ENCODE measurements at regions not wholly inside any gene's neighbourhood (a gene's known extent, or its start where the extent isn't known, plus 50 kb on each side); places are given as distances from the start of the nearest gene placed in this dataset.

- Histone ChIP-seq H3K27me3 (no peaks in the 10 kb centered on the region), H3K36me3 (no peaks in the 10 kb centered on the region), H3K9me3 (replicated peaks) (no peaks in the 10 kb centered on the region), H3K4me3 (no peak overlapping the region), H3K4me1 (no peaks in the 10 kb centered on the region), H3K27ac (no peak overlapping the region)
- DNase-seq, result no peak
Observed at GRCh38 chr14:98161356-98161755, 1110.6 kb downstream of the BCL11B start.

- no peak overlapping the region for H3K27ac ChIP-seq
- no peak overlapping the region for H3K4me3 ChIP-seq
- H3K36me3 ChIP-seq, result no peaks in the 10 kb centered on the region
- H3K9me3 ChIP-seq (replicated peaks), result no peaks in the 10 kb centered on the region
- no peak for DNase-seq
- no peaks in the 10 kb centered on the region for H3K4me1 ChIP-seq
- H3K27me3 ChIP-seq, result no peaks in the 10 kb centered on the region
Observed at GRCh38 chr14:98162856-98163805, 1108.9 kb downstream of the BCL11B start.

DNA sequence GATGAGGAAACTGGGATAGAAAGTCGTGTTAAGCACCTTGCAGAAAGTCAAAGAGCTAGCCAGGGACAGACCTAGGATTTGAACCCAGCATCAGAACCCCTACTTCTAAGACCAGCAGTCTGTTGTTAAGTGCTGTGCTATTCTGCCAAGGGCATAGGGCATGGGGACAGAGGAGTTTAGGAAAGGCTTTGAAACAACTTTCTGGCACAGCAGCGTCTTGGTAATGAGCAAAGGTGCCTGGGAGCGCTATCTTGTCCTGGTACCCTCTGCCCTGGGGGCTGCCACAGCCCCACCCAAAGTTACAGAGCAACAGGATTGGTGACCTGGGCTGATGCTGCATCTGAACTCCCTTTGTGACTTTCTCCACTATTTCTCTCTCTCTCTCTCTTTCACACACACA, 1108.1 kb downstream of the BCL11B start:
- Histone ChIP-seq H3K4me1 (no peaks in the 10 kb centered on the region), H3K27ac (no peak overlapping the region), H3K4me3 (no peak overlapping the region), H3K9me3 (replicated peaks) (no peaks in the 10 kb centered on the region), H3K27me3 (no peaks in the 10 kb centered on the region), H3K36me3 (no peaks in the 10 kb centered on the region)
- no peak for DNase-seq

DNA sequence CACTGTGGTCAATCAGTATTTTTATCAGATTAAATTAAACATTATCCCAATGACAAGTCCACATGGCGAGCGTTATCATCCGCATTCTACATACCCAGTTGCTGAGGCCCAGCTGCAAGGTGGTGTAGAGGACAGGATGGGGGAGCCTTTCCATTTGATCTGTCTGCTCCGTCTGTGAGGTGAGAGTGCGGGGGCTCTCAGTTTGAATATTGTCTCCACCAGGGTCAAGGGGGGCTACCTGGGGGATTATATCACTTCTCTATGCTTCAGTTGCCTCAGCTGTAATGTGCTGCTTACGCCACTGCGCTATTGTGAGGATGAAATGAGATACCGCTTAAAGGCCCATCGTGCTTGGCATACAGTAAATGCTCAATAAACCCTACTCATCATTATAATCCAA, 1106.0 kb downstream of the BCL11B start:
- Histone ChIP-seq H3K4me3 (no peak overlapping the region), H3K9me3 (replicated peaks) (no peaks in the 10 kb centered on the region), H3K27ac (no peak overlapping the region), H3K27me3 (no peaks in the 10 kb centered on the region), H3K4me1 (no peaks in the 10 kb centered on the region), H3K36me3 (no peaks in the 10 kb centered on the region)
- no peak for DNase-seq

DNA sequence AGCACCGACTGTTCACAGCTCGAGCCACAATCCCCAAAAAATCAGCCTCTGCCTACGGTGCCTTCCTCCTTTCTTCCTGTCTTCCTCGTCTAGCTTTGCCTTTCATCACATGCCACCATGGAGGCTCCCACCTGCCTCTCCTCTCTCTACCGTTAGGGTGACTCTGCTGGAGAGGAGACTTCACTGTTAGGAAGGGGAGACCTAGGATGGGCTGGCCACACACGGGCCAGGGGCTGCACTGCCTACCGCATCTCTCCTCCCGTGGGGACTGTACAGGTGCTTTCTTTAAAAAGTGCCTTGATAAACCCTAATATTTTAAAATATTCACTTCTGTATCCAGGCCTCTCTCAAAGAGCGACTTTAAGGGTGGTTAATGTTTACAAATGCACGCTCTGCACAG, 1104.7 kb downstream of the BCL11B start:
- no peak for DNase-seq
- no peaks in the 10 kb centered on the region for H3K27me3 ChIP-seq
- no peaks in the 10 kb centered on the region for H3K9me3 ChIP-seq (replicated peaks)
- H3K4me3 ChIP-seq, result no peak overlapping the region
- no peaks in the 10 kb centered on the region for H3K4me1 ChIP-seq
- H3K27ac ChIP-seq, result no peak overlapping the region
- H3K36me3 ChIP-seq, result no peaks in the 10 kb centered on the region

DNA sequence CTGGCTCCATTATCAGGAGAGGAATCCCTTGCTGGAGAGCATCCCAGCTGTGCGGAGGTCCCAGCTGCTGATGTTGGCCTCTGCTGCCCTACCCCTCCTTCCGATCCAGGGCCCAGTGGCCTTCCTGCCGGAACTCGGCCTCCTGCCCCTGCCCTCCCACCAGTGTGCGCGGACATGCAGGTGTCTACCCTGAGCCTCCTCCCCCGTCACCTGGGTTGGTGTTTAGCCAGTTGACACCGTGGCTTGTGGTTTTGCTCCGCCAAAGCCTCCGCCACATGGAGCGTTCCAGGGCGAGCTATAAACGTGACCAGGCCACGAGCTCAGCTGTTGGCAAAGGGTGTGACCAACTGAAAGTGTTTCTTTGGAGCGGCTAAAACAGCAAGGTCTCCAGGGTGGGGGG, 1104.3 kb downstream of the BCL11B start:
- H3K36me3 ChIP-seq, result no peaks in the 10 kb centered on the region
- no peaks in the 10 kb centered on the region for H3K4me1 ChIP-seq
- no peak overlapping the region for H3K27ac ChIP-seq
- no peak overlapping the region for H3K4me3 ChIP-seq
- no peaks in the 10 kb centered on the region for H3K9me3 ChIP-seq (replicated peaks)
- H3K27me3 ChIP-seq, result no peaks in the 10 kb centered on the region
- no peak for DNase-seq

DNA sequence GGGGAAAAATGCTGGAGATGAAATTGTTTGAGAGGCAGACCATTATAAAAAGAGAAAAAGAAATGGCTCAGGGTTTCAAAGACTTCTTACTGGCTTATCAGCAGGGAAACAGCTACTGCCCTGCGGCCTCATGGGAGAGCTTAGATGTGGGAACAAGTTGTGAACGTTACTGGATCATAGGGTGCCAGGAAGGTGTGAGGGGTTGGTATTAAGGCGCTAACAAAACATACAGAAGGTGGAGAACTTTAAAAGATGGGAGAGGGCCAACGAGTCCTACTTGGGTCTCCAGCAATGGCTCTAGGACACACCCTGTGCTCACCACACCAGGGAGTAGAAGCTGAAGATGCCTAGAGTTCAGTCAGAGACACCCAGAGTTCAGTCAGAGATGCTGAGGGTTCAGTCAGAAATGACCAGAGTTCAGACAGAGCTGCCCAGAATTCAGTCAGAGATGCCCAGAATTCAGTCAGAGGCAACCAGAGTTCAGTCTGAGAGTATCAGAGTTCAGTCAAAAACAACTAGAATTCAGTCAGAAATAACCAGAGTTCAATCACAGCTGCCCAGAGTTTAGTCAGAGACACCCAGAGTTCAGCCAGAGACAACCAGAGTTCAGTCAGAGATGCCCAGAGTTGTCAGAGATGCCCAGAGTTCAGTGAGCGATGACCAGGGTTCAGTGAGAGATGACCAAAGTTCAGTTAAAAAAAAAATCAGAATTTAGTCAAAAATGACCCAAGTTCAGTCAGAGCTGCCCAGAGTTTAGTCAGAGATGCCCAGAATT, 1103.6 kb downstream of the BCL11B start:
- Histone ChIP-seq H3K4me1 (no peaks in the 10 kb centered on the region), H3K36me3 (no peaks in the 10 kb centered on the region), H3K27ac (no peak overlapping the region), H3K9me3 (replicated peaks) (no peaks in the 10 kb centered on the region), H3K4me3 (no peak overlapping the region), H3K27me3 (no peaks in the 10 kb centered on the region)
- no peak for DNase-seq

DNA sequence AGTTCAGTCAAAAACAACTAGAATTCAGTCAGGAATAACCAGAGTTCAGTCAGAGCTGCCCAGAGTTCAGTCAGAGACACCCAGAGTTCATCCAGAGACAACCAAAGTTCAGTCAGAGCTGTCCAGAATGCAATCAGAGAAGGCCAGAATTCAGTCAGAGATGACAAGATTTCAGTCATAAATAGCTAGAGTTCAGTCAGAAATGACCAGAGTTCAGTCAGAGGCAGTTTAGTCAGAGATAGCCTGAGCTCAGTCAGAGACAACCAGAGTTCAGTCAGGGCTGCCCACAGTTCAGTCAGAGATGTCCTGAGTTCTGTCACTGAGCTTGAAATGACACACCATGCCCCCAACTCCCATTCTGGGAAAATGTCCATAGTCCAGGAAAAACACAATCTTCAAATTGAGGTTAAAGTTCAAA, 1102.8 kb downstream of the BCL11B start:
- Histone ChIP-seq H3K4me1 (no peaks in the 10 kb centered on the region), H3K36me3 (no peaks in the 10 kb centered on the region), H3K9me3 (replicated peaks) (no peaks in the 10 kb centered on the region), H3K27ac (no peak overlapping the region), H3K27me3 (no peaks in the 10 kb centered on the region), H3K4me3 (no peak overlapping the region)
- no peak for DNase-seq

- no peaks in the 10 kb centered on the region for H3K9me3 ChIP-seq (replicated peaks)
- no peak overlapping the region for H3K27ac ChIP-seq
- H3K27me3 ChIP-seq, result no peaks in the 10 kb centered on the region
- H3K36me3 ChIP-seq, result no peaks in the 10 kb centered on the region
- no peaks in the 10 kb centered on the region for H3K4me1 ChIP-seq
- no peak for DNase-seq
- no peak overlapping the region for H3K4me3 ChIP-seq
Observed at GRCh38 chr14:98170575-98170974, 1101.4 kb downstream of the BCL11B start.

DNA sequence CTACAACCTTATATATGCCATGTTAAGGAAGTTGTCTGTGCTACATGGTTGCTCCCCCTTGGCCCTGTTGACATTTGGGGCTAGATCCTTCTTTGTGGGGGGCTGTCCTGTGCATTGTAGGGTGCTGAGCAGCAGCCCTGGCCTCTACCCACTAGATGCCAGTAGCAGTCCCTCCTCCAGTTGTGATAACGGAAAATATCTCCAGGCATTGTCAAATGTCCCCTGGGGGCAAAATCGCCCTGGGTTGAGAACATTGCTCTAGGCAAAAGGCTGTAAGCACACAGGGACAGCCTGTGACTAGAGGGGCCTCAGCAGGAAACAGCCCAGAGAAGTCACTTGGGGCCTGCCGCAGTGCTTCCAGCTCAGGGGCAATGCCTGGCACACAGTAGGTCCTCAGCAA, 1100.3 kb downstream of the BCL11B start:
- Histone ChIP-seq H3K36me3 (no peaks in the 10 kb centered on the region), H3K4me1 (no peaks in the 10 kb centered on the region)

GRCh38 chr14:98172243-98172778, 1099.7 kb downstream of the BCL11B start:
- H3K9me3 ChIP-seq (replicated peaks), result no peaks in the 10 kb centered on the region
- DNase-seq, result no peak
- H3K27me3 ChIP-seq, result no peaks in the 10 kb centered on the region
- no peaks in the 10 kb centered on the region for H3K4me1 ChIP-seq
- no peak overlapping the region for H3K27ac ChIP-seq
- no peak overlapping the region for H3K4me3 ChIP-seq
- no peaks in the 10 kb centered on the region for H3K36me3 ChIP-seq

More for the DNA sequence above, 1100.3 kb downstream of the BCL11B start:
- no peaks in the 10 kb centered on the region for H3K9me3 ChIP-seq (replicated peaks)
- no peaks in the 10 kb centered on the region for H3K27me3 ChIP-seq
- no peak overlapping the region for H3K4me3 ChIP-seq
- H3K27ac ChIP-seq, result no peak overlapping the region
- DNase-seq, result no peak

- H3K9me3 ChIP-seq (replicated peaks), result no peaks in the 10 kb centered on the region
- no peak for DNase-seq
- no peak overlapping the region for H3K27ac ChIP-seq
- H3K4me3 ChIP-seq, result no peak overlapping the region
- no peaks in the 10 kb centered on the region for H3K4me1 ChIP-seq
- no peaks in the 10 kb centered on the region for H3K27me3 ChIP-seq
- H3K36me3 ChIP-seq, result no peaks in the 10 kb centered on the region
Observed at GRCh38 chr14:98173305-98173704, 1098.7 kb downstream of the BCL11B start.

GRCh38 chr14:98174041-98174440, 1098.0 kb downstream of the BCL11B start:
- no peak overlapping the region for H3K27ac ChIP-seq
- H3K27me3 ChIP-seq, result no peaks in the 10 kb centered on the region
- H3K9me3 ChIP-seq (replicated peaks), result no peaks in the 10 kb centered on the region
- no peak overlapping the region for H3K4me3 ChIP-seq
- no peak for DNase-seq
- H3K4me1 ChIP-seq, result no peaks in the 10 kb centered on the region
- H3K36me3 ChIP-seq, result no peaks in the 10 kb centered on the region

- H3K36me3 ChIP-seq, result no peaks in the 10 kb centered on the region
- H3K9me3 ChIP-seq (replicated peaks), result no peaks in the 10 kb centered on the region
- no peaks in the 10 kb centered on the region for H3K4me1 ChIP-seq
- H3K4me3 ChIP-seq, result no peak overlapping the region
- H3K27ac ChIP-seq, result no peak overlapping the region
- no peak for DNase-seq
- no peaks in the 10 kb centered on the region for H3K27me3 ChIP-seq
Observed at GRCh38 chr14:98175436-98175835, 1096.6 kb downstream of the BCL11B start.

DNA sequence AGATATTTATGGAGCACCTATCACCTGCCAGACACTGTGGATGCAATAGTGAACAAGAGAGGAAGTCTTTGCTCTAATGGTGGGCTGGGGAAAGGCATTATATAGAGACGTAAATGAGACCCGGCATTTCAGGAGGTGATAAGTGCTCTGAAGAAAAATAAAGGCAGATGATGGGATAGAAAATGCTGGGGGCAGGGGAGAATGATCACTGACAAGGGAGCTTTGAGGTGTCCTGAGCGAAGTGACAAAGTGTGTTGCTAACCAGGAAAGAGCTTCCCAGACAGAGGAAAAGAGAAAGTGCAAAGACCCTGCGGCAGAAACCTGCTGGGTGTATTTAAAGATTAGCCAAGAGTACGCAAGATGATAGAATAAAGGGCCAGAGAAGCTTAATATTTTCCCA, 1096.1 kb downstream of the BCL11B start:
- H3K4me3 ChIP-seq, result no peak overlapping the region
- no peaks in the 10 kb centered on the region for H3K9me3 ChIP-seq (replicated peaks)
- H3K27ac ChIP-seq, result no peak overlapping the region
- H3K27me3 ChIP-seq, result no peaks in the 10 kb centered on the region
- DNase-seq, result no peak
- H3K4me1 ChIP-seq, result no peaks in the 10 kb centered on the region
- H3K36me3 ChIP-seq, result no peaks in the 10 kb centered on the region
